B cell (primary cell): ENCODE measurements at regions not wholly inside any gene's neighbourhood (a gene's known extent, or its start where the extent isn't known, plus 50 kb on each side); places are given as distances from the start of the nearest gene placed in this dataset.

ENCODE experiments used
- ATAC-seq: fragments of 200-7000 bp; cut with Tn5 transposase; one replicate; pipeline ENCODE4 v1.10.0; 2021; ENCODE audit warnings: low read depth, mild to moderate bottlenecking, moderate number of reproducible peaks, moderate library complexity
- CTCF ChIA-PET: fragments of 350-600 bp; sonication (Branson Sonifier 250); formaldehyde crosslinking; loops from one replicate; lab custom pipeline; 2021; ENCODE audit warnings: antibody characterized with exemption, inconsistent platforms; lab: Charles Lee
- POLR2A ChIA-PET: fragments of 350-600 bp; sonication (Branson Sonifier 250); formaldehyde crosslinking; loops from one replicate; lab custom pipeline; 2021; ENCODE audit warnings: antibody characterized with exemption; lab: Charles Lee
- DNase-seq: peaks from one replicate; pipeline ENCODE4 v3.0.0; 2013
- H2AFZ ChIP-seq: 2 replicates; pipeline ENCODE4 v1.6.1; 2012; ENCODE audit warnings: mild to moderate bottlenecking, low read depth, low read length; ENCODE audit not compliant: insufficient read depth, poor library complexity, severe bottlenecking
- H3K27ac ChIP-seq, 2 donors: 1 replicate in 1 of 2; 2 replicates in 1 of 2; pipeline ENCODE4 v1.5.1; 2012 to 2013; ENCODE audit warnings: low read length in 2 of 2, mild to moderate bottlenecking in 2 of 2, moderate library complexity in 1 of 2
- H3K27me3 ChIP-seq, 4 experiments: fragments of 200-600 bp in 1 of 4; sonication (generic) in 1 of 4; replicated peaks in 1 of 4; 1 replicate in 2 of 4; 2 replicates in 2 of 4; pipeline versions ENCODE4 v1.6.1 to v1.7.0; 2013 to 2016; ENCODE audit warnings: low read length in 3 of 4, mild to moderate bottlenecking in 2 of 4, mixed read lengths in 1 of 4, moderate library complexity in 1 of 4; ENCODE audit not compliant: insufficient read depth in 4 of 4, control insufficient read depth in 3 of 4; ENCODE audit errors: control extremely low read depth in 1 of 4
- H3K36me3 ChIP-seq, 2 experiments: replicated peaks in 1 of 2; 1 replicate in 1 of 2; 2 replicates in 1 of 2; pipeline versions ENCODE4 v1.6.1 to v1.7.1; 2013; ENCODE audit warnings: low read length in 1 of 2; ENCODE audit not compliant: insufficient read depth in 2 of 2, control insufficient read depth in 1 of 2; ENCODE audit errors: control extremely low read depth in 1 of 2, extremely low read depth in 1 of 2
- H3K4me1 ChIP-seq, 2 donors: fragments of 200-600 bp in 1 of 2; sonication (generic) in 1 of 2; 1 replicate in 1 of 2; 2 replicates in 1 of 2; pipeline versions ENCODE4 v1.5.1 to v1.6.1; 2013 to 2017; ENCODE audit warnings: low read length in 2 of 2; ENCODE audit not compliant: control insufficient read depth in 2 of 2, insufficient read depth in 2 of 2
- H3K4me2 ChIP-seq: replicated peaks from 2 replicates; pipeline ENCODE3; 2012; ENCODE audit warnings: mild to moderate bottlenecking, low read depth, low read length; ENCODE audit not compliant: poor library complexity, severe bottlenecking
- H3K4me3 ChIP-seq, 5 experiments: fragments of 200-600 bp in 1 of 5; sonication (generic) in 1 of 5; 1 replicate in 3 of 5; 2 replicates in 2 of 5; pipeline versions ENCODE4 v1.5.1 to v1.7.0; 2011 to 2016; ENCODE audit warnings: low read length in 4 of 5, mild to moderate bottlenecking in 4 of 5, low read depth in 2 of 5, control low read depth in 1 of 5, moderate library complexity in 1 of 5; ENCODE audit not compliant: insufficient read depth in 1 of 5; ENCODE audit errors: control extremely low read depth in 1 of 5, extremely low read depth in 1 of 5
- H3K79me2 ChIP-seq: fragments of 200-600 bp; sonication (generic); one replicate; pipeline ENCODE4 v1.6.0; 2016; ENCODE audit warnings: low read length; ENCODE audit not compliant: control insufficient read depth, insufficient read depth
- H3K9ac ChIP-seq: fragments of 200-600 bp; sonication (generic); 2 replicates; pipeline ENCODE4 v1.6.1; 2017; ENCODE audit warnings: mild to moderate bottlenecking, low read length, moderate library complexity
- H3K9me3 ChIP-seq, 3 donors: one replicate each; pipeline versions ENCODE4 v1.6.1 to v1.7.1; 2013; ENCODE audit warnings: low read length in 2 of 3; ENCODE audit not compliant: control insufficient read depth in 2 of 3, insufficient read depth in 1 of 3; ENCODE audit errors: control extremely low read depth in 1 of 3
- H4K20me1 ChIP-seq: 2 replicates; pipeline ENCODE4 v1.6.0; 2012; ENCODE audit warnings: mild to moderate bottlenecking, low read length; ENCODE audit not compliant: insufficient read depth, control insufficient read depth, poor library complexity, severe bottlenecking
- H3K27ac Mint-ChIP-seq: one replicate; pipeline ENCODE4 v1.8.0; 2021; ENCODE audit warnings: mixed read lengths
- H3K27me3 Mint-ChIP-seq: one replicate; pipeline ENCODE4 v1.8.0; 2021; ENCODE audit warnings: mixed read lengths
- H3K4me1 Mint-ChIP-seq: one replicate; pipeline ENCODE4 v1.8.0; 2021; ENCODE audit warnings: mixed read lengths
- H3K4me3 Mint-ChIP-seq: one replicate; pipeline ENCODE4 v1.8.0; 2021; ENCODE audit warnings: mixed read lengths
- H3K9me3 Mint-ChIP-seq: one replicate; pipeline ENCODE4 v1.8.0; 2022; ENCODE audit warnings: mixed read lengths; ENCODE audit not compliant: insufficient read depth
- CTCF ChIP-seq: fragments of 200-600 bp; IDR thresholded peaks from one replicate; pipeline ENCODE4 v1.8.0; 2022; ENCODE audit warnings: antibody characterized with exemption, mild to moderate bottlenecking
- EZH2 ChIP-seq: IDR thresholded peaks from 2 replicates; pipeline ENCODE4 v1.6.1; 2012; ENCODE audit warnings: borderline replicate concordance, low read depth, mild to moderate bottlenecking, moderate library complexity, low read length; ENCODE audit not compliant: insufficient read depth, poor library complexity, severe bottlenecking
- WGBS: methylation state at CpG from one replicate; pipeline ENCODE4 v1.1.5; 2013; ENCODE audit warnings: missing lambda C conversion rate; ENCODE audit not compliant: insufficient coverage; 5-methylcytosine and 5-hydroxymethylcytosine counted together
- intact Hi-C: fragments of 100-400 bp; cut with micrococcal nuclease; formaldehyde crosslinking; loops from one replicate; pipeline ENCODE4 v1.10.0; 2022

GRCh38 chr21:37970548-37970947 lies 54.3 kb upstream of the KCNJ6 start:
- Histone ChIP-seq H3K4me1 (no peaks in the 10 kb centered on the region), H4K20me1 (no peaks in the 10 kb centered on the region), H3K36me3 (no peaks in the 10 kb centered on the region), H3K27me3 (peaks cover 0 to 5% (median 0%) of the 10 kb centered on the region in 4 experiments), H3K9ac (no peak overlapping the region), H3K79me2 (no peaks in the 10 kb centered on the region), H3K4me2 (no peak overlapping the region), H3K9me3 (no peaks in the 10 kb centered on the region), H2AFZ (no peak overlapping the region), H3K4me3 (no peak overlapping the region), H3K27ac (no peak overlapping the region)
- no peak for DNase-seq
- no peak for ATAC-seq
- WGBS = 18% methylated on average over 1 of the region's 4 CpGs
- Mint-ChIP-seq H3K4me1 (no peaks in the 10 kb centered on the region), H3K4me3 (no peak overlapping the region), H3K9me3 (no peaks in the 10 kb centered on the region), H3K27ac (no peak overlapping the region), H3K27me3 (no peaks in the 10 kb centered on the region)
- ChIA-PET POLR2A (no interaction called here), CTCF (no interaction called here)
- intact Hi-C loops = no loop called here
- TF ChIP-seq EZH2 = no peak
- TF ChIP-seq CTCF = no peak

DNA sequence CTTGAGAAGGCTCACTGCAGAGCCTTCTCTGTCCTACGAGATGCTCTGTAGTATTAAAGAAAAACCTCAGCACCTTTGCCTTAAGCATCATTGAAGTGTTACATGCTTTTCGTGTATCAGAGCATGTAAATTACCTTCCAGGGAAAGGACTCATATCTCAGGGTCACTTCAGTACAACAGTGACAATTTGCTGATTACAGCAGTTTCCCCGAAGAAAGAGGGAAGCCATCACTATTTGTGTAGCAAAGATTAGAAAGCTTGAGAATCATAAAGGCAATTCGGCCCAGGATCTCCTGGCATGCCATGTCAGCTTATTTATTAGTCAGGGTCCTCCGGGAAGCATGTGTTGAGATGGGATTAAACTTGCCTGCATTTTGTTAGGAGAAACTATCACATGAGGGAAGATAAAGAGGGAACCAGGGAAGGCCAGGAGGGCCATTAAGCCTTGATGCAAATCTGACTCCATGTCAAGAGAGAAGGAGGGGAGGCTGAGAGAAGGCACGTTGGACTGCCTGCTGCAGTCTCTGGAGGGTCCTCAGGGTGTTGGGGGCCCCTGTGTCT lies 55.2 kb upstream of the KCNJ6 start:
- ATAC-seq = no peak
- no peaks in the 10 kb centered on the region for H3K79me2 ChIP-seq
- ChIA-PET CTCF (no interaction called here), POLR2A (no interaction called here)
- no peak overlapping the region for H3K4me3 ChIP-seq
- no peak overlapping the region for H2AFZ ChIP-seq
- H4K20me1 ChIP-seq = no peaks in the 10 kb centered on the region
- Mint-ChIP-seq H3K4me1 (no peaks in the 10 kb centered on the region), H3K27me3 (no peaks in the 10 kb centered on the region), H3K27ac (no peak overlapping the region), H3K9me3 (no peaks in the 10 kb centered on the region), H3K4me3 (no peak overlapping the region)
- WGBS = 77% methylated on average over 5 of the region's 6 CpGs
- no peak overlapping the region for H3K27ac ChIP-seq
- DNase-seq = no peak
- no peaks in the 10 kb centered on the region for H3K9me3 ChIP-seq
- no peaks in the 10 kb centered on the region for H3K36me3 ChIP-seq
- H3K4me2 ChIP-seq = no peak overlapping the region
- H3K9ac ChIP-seq = no peak overlapping the region
- intact Hi-C loops = no loop called here
- peaks cover 0 to 5% (median 0%) of the 10 kb centered on the region in 4 experiments for H3K27me3 ChIP-seq
- no peaks in the 10 kb centered on the region for H3K4me1 ChIP-seq
- TF ChIP-seq EZH2 (no peak), CTCF (no peak)
